ENCODE measurements at regions not wholly inside any gene's neighbourhood (a gene's known extent, or its start where the extent isn't known, plus 50 kb on each side); places are given as distances from the start of the nearest gene placed in this dataset.
"Not testable (repeated sequence)": the region's sequence is repeated elsewhere in the genome, so short reads cannot be mapped to it uniquely, and the experiment has no call there.

DNA sequence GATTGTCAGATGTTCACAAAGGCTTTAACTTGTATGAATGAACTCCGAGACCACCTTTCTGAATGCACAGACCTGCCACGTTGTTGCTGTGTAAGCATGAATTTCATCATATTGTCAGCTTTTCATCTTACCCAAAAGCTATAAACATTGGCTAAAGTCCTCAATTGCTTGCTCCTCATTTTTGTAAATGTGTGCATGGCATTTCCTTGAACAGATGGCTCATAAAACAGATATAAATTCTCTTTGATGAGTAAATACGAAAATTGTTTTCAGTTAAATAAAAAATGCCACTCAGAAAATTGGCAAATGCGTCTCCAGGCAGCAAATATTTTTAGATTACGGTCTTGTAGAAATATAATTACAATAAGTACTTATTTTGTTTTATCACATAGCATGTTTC, 226.0 kb upstream of the NDN start:
- DNase-seq (ENCODE audit: low read depth in 4 of 4, low spot score in 3 of 4) = no peak

DNA sequence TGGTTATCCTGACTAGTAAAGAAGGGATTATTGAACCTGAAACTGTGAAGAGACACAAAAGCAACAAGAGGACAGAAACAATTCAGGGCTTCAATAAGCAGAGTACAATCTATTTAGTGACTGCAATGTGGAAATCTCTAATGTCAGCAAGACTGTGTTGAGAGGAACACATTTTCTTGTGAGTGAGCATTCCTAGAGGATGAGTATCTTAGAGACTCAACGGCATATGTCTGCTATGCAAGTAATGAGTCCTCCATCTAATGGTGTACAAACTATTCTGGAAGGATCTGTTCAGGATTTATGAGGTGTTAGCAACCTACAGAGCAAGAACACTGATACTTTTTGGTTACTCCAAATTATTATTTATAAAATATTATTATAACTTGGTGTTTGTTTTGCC, 226.5 kb upstream of the NDN start:
- no peak for DNase-seq (ENCODE audit: low read depth in 4 of 4, low spot score in 3 of 4)

DNA sequence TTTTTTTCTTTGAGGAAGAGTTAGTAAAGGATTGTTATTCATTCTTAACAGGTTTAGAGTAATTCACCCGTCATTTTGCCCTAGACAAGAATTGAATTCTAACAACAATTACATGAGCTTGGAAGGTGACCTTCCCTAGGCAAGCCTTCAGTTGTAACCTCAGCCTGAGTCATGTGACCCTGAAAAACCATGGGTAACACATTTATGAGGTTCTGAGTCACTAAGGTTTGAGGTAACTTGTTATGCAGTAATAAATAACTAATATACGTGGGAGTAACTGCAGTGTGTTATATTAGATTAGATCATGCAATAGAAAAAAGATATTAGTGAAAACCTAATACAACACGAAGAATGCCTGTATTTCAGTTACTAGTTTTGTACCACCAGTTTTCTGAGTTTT, 237.6 kb upstream of the NDN start:
- DNase-seq (ENCODE audit: low read depth in 4 of 4, low spot score in 3 of 4) = no peak

DNA sequence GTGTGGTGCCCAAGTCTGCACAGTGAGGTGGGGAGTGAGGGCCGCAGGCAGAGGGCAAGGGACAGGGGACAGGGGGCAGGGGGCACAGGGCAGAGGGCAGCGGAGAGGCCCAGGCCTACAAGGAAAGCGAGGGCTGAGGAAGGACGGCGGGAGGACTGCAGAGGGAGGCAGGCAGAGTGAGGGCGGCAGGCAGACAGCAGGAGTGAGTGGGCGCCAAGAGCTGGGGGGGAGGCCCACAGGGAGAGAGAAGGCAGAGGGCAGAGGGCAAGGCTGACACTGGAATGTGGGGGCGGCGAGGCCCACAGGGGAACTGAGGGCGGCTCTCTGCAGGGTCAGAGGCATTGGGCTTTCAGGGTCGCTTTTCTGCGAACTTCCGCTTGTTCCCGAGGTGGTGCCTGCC, 267.8 kb upstream of the NDN start:
- no peak for DNase-seq (ENCODE audit: low read depth in 4 of 4, low spot score in 3 of 4)

DNA sequence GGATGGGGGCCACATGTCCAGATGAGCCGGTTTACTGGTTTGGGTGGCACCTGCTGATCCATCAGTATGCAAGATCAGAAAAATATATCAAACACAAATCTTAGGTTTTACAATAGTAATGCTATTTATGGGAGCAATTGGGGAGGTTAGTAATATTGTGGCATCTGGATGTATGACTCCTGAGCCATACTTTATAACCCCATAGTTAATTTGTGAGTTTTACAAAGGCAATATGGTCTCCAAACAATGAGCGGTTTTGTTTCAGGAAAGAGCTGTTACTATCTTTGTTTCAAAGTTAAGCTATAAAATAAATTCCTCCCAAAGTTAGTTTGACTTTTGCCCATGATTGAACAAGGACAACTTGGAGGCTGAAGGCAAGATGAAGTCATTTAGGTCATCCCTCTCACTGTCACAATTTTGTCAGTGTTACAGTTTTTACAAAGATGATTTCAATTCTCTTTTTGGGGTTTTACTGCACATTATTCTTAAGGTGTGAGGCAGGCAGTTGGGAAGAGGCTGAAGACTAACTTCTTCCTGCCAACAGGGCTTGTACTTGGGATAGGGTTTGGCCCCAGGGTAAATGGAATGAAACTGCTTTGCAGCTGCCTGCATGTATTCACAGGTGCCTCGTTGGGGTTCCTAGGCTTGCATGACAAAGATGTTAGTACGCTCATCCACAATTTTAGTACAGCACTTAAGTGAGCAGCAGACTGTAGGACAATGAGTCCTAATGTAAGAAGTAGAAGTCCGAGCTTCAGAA, 296.6 kb upstream of the NDN start:
- no peak for DNase-seq (ENCODE audit: low read depth in 4 of 4, low spot score in 3 of 4)

DNA sequence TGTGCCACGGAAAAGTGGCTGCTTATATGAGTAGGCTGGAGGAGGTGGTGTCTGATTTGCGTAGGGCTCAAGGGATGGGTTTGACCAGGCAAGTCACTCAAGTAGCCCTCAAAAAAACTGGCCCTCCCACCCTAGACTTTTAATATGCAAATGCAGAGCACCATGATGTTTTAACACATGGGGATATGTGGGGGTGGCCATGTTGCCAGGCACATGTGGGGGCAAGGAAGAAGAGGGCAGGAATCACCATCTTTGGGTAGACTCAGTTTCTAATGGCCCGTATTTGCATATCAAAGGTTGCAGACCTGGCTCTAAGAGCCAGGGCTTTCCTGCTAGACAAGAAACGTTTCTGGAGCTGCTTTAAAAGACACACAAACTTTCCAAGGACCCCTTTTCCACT, 307.2 kb upstream of the NDN start:
- no peak for DNase-seq (ENCODE audit: low read depth in 4 of 4, low spot score in 3 of 4)

DNA sequence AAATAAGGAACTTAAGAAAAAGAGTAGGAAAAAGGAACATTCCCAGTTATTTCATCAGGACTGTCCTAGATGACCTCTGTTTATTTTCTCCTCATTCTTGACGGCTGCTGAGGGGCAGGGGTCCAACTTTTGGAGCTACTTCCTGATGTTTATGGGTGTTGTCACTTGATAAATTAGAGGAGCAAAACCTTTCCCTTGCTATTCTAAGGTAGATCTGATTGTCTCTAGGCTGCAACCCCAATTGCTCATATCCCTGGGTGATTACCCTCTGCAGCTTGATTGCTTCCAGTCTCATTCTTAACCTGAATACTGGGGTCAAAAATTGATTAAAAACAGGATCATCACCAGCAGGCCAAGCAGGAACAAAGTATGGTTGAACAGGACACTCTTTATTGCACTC, 311.0 kb upstream of the NDN start:
- DNase-seq (ENCODE audit: low read depth in 4 of 4, low spot score in 3 of 4) = no peak

DNA sequence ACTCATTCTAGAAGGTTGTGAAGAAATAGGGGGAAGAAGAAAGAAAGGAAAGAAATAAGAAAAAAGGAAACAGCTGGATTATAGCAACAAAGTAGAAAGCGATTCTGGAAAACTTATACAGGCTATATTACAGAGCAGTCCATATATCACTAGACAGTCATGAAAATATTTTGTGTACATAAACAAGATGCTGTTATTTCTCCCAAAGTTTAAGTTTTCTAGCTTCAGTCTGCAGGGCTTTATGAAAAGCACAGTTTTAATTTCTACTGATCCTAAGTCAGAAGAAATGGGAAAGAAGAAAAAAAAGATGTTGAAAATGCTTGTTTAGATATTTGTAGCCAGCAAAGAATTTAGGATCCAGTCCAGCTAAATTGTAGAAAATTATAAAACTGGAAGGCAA, 321.4 kb upstream of the NDN start:
- DNase-seq (ENCODE audit: low read depth in 4 of 4, low spot score in 3 of 4) = no peak

DNA sequence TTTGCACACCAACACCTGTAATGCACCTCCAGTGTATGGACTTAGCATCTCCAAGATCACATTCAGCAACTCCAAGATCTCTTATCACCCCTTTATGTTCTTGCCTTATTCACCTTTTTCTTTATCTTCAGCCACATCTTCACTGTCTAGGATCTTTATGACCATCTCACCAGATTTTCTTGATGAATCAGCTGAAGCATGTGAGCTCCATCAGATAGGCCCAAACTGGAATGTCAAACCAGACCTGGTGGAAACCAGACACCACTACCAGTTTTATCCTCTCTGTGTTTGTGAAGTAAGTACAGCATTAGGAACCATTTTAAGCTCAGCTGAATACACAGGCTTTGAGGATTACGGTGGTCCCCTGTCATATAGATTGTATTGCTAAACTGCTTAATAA, 330.4 kb upstream of the NDN start:
- no peak for DNase-seq (ENCODE audit: low read depth in 4 of 4, low spot score in 3 of 4)

DNA sequence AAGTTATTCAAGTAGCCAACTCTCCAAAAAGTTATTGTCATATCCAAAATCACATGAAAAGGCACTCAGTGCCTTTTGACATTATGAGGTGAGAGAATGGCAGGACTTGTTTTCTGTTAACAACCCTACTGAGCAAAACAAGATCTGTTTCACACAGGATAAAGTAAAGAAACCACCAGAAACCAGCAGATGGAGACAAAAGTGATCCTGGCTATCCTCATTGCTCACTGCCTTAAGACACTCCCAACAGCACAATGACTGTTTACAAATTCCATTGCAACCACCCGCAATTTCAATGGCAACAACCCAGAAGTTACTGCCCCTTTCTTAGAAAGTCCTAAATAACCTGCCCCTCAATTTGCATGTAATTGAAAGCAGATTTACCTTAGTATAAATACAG, 352.6 kb upstream of the NDN start:
- no peak for DNase-seq (ENCODE audit: low read depth in 4 of 4, low spot score in 3 of 4)

DNA sequence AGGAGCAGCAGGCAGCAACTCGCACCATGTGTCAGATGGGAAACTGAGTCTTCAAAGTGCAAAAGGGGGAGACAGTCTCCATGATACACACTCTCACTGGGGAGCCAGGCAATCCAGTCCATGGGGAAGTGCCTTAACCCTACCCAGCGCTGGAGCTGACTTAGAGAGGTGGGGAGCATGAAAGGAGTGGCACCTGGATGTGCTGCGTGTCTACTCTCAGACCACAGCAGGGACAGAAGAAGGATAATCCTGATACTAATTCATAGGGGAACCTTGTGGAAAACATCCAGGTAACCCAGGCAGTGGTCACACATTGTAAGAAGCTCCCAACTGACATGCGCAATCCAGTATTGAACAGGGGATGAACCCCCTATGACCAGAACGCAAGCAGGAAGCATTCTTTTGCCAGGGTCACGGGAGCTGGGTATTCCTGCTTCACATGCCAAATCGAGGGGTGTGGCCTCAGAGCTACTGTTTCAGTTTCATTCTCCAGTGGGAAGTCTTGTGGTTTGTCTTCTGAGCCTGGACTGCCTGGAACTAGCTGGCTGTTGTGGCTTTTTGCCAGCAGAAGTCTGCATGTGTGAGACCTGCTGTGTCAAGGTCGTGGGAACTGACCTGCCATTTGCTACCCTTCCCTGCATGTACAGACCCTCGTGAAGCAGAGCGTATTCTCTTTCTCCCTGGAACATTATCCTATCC, 367.6 kb upstream of the NDN start:
- no peak for DNase-seq (ENCODE audit: low read depth in 4 of 4, low spot score in 3 of 4)

DNA sequence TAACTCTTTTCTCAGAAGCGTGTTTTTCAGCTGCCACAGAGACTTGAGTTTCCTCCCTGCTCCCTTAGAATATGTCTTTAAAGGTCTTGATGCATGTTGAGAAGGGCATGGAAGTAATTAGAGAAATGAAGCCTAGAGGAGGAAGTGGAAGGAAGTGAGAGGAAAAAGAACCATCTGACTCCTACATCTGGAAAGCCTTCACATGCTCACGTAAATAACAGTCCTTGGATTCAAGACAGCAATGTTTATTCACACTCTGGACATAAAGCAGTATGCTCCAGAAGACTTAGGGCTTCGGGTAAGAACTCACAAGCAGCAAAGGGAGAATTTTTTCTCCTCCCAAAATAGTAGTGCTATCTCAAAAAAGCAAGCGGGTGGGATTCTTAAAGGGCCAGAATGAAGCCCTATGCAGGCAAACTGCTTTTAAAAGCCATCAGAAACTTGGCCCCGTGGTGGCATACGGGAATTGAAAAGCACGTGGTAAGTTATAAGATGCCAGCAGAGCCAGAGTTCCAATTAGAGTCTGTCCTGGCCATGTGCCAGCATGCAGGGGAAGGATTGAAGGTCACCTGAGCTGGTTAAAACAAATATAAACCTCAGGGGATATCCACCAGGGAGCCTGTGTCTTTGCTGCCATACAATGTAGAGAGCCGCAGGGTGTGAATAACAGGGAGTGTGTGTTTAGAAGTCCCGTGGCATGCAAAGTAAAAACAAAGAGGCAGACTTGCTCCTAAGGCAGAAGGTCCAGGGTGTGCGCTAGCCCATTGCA, 380.8 kb upstream of the NDN start:
- DNase-seq (ENCODE audit: low read depth in 4 of 4, low spot score in 3 of 4) = peak in 1 of 4 donors; percentile 5

DNA sequence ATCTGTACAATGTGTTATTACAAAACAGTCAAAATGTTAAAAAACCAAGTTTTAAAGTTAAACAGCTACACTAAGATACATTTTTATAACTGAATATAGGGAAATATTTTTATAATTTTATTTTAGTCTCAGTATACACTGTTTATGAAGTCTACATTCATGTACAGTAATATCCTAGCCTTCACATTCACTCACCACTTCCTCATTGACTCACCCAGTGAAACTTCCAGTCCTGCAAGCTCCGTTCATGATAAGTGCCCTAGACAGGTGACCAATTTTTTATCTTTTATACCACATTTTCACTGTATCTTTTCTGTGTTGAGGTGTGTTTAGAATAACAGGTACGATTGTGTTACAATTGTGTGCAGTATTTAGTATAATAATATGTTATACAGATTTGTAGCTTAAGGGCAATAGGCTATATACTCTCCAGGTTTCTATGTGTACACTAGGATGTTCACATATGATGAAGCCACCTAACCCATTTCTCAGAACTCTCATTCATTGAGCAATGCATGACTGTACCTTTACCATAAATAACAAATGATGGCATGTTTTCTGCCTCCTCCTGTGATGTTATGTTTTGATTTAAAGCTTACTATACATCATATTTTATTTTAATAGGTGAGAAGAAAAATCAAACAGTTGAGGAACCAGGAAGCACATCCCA, 388.4 kb upstream of the NDN start:
- no peak for DNase-seq (ENCODE audit: low read depth in 4 of 4, low spot score in 3 of 4)

DNA sequence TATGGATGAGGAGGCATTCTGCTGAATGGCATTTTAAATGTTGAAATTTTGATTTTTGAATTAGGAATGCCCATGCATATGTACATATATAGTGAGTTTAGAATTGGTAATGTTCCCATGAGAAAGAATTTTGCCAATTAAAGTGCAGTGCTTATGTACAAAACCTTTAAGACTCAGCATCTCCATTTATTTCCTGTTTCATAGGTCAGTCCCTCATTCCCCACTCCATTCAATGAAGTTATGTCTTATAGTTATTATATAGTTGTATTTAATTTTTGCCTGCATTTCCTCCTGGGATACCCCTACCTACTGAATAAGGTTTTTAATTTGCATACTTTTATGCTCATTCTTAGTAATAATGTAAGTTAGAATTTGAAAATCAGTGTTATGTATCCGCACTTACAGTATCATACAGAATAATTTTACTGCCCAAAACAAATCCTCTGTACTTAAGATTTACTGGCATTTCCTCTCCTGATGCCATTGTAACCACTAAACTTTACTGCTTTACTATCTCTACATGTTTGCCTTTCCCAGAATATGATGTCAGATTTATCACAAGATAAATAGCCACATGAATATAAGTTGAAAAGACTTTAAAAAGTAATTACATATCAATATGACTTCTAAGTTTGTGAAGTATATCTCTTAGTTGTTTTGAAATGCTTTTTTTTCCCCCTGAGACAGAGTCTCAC, 389.1 kb upstream of the NDN start:
- no peak for DNase-seq (ENCODE audit: low read depth in 4 of 4, low spot score in 3 of 4)

DNA sequence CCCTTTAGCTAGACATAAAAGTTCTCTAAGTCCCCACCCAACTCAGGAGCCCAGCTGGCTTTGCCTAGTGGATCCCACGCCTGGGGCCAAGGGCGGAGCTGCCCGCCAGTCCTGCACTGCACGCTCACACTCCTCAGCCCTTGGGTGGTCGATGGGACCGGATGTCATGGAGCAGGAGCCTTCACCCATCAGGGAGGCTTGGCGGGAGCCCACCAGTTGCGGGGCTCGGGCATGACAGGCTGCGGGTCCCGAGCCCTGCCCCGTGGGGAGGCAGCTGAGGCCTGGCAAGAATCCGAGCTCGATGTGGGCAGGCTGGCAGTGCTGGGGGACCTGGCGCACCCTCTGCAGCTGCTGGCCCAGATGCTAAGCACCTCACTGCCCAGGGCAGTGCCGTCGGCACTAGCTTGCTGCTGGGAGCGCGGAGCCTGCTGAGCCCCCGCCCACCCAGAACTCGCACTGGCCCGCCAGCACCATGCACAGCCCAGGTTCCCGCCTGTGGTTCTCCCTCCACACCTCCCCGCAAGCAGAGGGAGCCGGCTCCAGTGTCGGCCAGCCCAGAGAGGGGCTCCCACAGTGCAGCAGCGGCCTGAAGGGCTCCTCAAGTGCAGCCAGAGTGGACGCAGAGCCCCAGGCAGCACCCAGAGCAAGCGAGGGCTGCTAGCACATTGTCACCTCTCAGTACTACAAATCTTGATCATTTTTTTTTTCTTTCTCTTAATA, 391.4 kb upstream of the NDN start:
- no peak for DNase-seq (ENCODE audit: low read depth in 4 of 4, low spot score in 3 of 4)

DNA sequence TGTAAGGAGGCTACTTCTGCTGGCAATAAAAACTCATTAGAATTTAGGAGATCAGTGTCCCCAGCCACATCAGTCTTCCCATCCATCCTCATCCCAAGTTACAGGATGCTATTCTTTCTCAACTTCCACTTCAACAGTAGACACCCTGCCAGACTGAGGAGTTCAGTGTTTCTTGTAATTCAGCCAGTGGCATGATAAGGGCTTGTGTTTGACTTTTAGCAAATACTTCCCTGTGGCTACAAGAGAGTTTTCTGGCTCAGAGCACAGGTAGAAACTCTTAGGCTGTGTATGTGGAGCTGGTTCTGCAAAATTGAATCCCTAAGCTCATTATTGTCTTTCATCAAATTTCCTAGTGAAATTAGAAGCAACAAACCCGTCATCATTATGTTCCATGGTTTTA, 401.8 kb upstream of the NDN start:
- DNase-seq (ENCODE audit: low read depth in 4 of 4, low spot score in 3 of 4) = not testable (repeated sequence)

DNA sequence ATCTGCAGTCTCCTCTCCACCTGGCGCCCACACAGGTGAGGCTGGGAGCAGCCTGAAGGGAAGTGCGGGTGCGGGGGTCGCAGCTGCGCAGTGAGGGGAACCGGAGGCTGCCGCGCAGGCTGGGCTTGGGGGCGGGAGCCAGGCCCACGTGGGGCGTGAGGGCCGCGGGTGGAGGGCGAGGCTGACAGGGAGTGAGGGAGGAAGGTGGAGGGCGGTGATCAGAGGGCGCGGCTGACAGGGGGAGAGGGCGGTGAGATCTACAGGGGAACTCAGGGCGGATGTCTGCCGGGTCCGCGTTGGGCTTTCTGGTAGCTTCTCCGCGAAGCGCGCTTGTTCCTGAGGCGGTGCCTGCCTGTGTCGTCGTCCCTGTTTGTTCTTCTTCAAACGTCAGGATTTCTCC, 414.4 kb upstream of the NDN start:
- peak in 1 of 4 donors; percentile 3 for DNase-seq (ENCODE audit: low read depth in 4 of 4, low spot score in 3 of 4)

DNA sequence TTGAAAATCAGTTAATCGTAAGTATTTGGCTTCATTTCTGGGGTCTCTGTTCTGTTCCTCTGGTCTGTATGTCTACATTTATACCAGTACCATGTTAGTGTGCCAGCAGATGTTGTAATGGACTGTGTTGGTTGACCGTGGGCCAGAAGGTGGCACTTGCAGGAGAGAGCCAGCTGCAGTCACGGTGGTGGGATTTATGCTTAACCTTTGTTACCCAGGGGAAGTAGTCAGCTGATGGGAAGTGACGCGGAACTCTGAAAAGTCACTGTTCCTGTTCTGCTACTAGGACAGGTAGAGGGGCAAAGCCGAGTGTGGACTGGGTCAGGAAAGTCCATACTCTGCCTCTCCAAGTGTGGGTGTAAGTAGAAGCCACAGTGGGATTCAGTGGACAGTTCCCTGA, 420.4 kb upstream of the NDN start:
- not testable (repeated sequence) for DNase-seq (ENCODE audit: low read depth in 4 of 4, low spot score in 3 of 4)

DNA sequence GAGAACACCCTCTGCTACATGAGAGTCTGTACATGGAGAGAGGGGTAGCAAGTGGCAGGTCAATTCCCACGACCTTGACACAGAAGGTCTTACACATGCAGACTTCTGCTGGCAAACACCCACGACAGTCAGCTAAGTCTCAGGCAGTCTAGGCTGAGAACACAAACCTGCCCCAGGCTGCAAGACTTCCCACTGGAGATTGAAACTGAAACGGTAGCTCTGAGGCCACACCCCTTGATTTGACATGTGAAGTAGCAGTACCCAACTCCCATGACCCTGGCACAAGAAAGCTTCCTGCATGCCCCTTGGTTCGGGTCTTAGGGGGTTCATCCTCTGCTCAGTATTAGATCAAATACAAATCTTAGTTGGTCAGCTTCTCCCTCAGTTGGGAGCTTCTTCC, 420.8 kb upstream of the NDN start:
- DNase-seq (ENCODE audit: low read depth in 4 of 4, low spot score in 3 of 4) = not testable (repeated sequence)

DNA sequence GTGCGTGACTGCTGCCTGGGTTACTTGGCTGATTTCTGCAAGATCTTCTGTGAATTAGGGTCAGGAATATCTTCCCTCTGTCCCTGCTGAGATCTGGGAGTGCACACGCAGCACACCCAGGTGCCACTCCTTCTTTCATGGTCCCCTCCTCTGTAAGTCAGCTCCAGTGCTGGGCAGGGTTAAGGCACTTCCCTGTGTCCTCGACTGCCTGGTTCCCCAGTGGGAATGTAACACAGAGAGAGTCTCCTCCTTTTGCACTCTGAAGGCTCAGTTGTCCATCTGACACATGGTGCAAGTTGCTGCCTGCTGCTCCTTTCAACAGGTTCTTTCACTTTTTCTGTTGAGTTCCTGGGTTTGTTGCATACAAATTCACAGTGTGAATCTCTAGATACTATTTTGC, 421.2 kb upstream of the NDN start:
- DNase-seq (ENCODE audit: low read depth in 4 of 4, low spot score in 3 of 4) = not testable (repeated sequence)
